ENCODE measurements at regions not wholly inside any gene's neighbourhood (a gene's known extent, or its start where the extent isn't known, plus 50 kb on each side); places are given as distances from the start of the nearest gene placed in this dataset.
"Not testable (repeated sequence)": the region's sequence is repeated elsewhere in the genome, so short reads cannot be mapped to it uniquely, and the experiment has no call there.

DNA sequence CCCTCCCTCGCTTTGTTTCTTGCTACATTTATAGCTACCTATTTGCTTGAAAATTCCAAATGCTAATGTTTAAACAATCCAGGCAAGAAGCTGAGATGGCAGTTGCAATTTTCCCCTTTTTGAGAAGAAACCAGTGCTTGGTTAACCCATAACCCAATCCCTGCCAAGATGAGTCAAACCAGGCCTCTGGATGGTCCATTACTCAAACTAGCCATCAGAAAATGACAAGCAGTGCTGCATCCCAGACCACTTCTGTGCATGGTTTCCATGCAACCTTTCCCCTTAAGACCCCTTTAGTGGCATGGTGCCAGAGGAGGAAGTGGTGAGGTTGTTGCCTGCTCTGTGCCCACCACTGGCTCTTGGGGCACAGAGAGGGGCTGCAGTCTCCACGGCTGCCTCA is 131.2 kb upstream of the RMP24 start:
- TF ChIP-seq CTCF (IDR thresholded peaks at IDR 0.05; ENCODE audit: poor library complexity, severe bottlenecking), result no peak
- Histone ChIP-seq H3K27ac (ENCODE audit: poor library complexity, severe bottlenecking) (no peak overlapping the region), H3K9me3 (ENCODE audit: severe bottlenecking) (no peaks in the 10 kb centered on the region), H3K4me1 (ENCODE audit: insufficient read depth, poor library complexity, severe bottlenecking) (no peaks in the 10 kb centered on the region), H3K4me3 (ENCODE audit: severe bottlenecking) (no peak overlapping the region), H3K36me3 (ENCODE audit: low read depth) (no peaks in the 10 kb centered on the region), H3K27me3 (ENCODE audit: insufficient read depth, poor library complexity, severe bottlenecking) (no peaks in the 10 kb centered on the region)
- DNase-seq (ENCODE audit: low spot score), result no peak
- no peak for ATAC-seq (ENCODE audit: low read depth)

DNA sequence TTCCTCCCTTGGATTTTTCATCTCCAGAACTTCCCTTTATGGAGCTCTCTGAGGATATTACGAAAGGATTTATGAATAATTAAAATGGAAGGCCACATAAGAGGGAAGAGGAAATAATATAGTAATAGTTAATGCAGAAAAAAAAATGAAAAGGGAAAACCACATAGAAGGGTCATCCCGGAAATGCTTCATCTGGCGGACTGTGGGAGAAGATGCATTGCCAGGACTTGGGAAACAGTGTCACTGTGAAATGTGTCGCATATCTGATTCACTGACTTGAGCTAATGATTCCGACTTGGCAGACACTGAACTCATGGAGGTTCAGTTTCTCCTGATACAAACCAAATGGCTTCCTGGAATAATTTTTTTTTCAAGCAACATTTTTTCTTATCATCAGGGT is 129.9 kb upstream of the RMP24 start:
- Histone ChIP-seq H3K4me3 (ENCODE audit: severe bottlenecking) (no peak overlapping the region), H3K9me3 (ENCODE audit: severe bottlenecking) (no peaks in the 10 kb centered on the region), H3K36me3 (ENCODE audit: low read depth) (no peaks in the 10 kb centered on the region), H3K4me1 (ENCODE audit: insufficient read depth, poor library complexity, severe bottlenecking) (no peaks in the 10 kb centered on the region), H3K27me3 (ENCODE audit: insufficient read depth, poor library complexity, severe bottlenecking) (no peaks in the 10 kb centered on the region), H3K27ac (ENCODE audit: poor library complexity, severe bottlenecking) (no peak overlapping the region)
- TF ChIP-seq CTCF (IDR thresholded peaks at IDR 0.05; ENCODE audit: poor library complexity, severe bottlenecking), result no peak
- no peak for DNase-seq (ENCODE audit: low spot score)
- no peak for ATAC-seq (ENCODE audit: low read depth)

DNA sequence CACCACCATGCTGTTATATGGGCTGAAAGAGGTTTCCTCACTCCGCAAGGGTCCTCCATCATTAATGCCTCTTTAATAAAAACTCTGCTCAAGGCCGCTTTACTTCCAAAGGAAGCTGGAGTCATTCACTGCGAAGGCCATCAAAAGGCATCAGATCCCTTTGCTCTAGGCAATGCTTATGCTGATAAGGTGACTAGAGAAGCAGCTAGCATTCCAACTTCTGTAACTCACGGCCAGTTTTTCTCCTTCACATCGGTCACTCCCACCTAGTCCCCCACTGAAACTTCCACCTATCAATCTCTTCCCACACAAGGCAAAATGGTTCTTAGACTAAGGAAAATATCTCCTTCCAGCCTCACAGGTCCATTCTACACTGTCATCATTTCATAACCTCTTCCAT is 124.2 kb upstream of the RMP24 start:
- H3K9me3 ChIP-seq (ENCODE audit: severe bottlenecking); H3K27me3 ChIP-seq (ENCODE audit: insufficient read depth, poor library complexity, severe bottlenecking); H3K4me3 ChIP-seq (ENCODE audit: severe bottlenecking); DNase-seq (ENCODE audit: low spot score); H3K27ac ChIP-seq (ENCODE audit: poor library complexity, severe bottlenecking); H3K4me1 ChIP-seq (ENCODE audit: insufficient read depth, poor library complexity, severe bottlenecking); H3K36me3 ChIP-seq (ENCODE audit: low read depth); ATAC-seq (ENCODE audit: low read depth): not testable (repeated sequence)

DNA sequence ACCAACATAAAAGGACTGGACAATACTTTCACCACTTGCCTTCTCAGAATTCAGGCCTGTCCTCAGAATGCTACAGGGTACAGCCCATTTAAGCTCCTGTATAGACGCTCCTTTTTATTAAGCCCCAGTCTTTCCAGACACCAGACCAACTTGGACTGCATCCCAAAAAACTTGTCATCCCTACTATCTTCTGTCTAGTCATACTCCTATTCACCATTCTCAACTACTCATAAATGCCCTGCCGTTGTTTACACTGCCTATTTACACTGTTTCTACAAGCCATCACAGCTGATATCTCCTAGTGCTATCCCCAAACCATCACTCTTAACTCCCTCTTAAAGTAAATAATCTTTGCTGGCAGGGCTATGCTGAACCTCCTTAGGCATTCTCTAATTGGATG is 123.2 kb upstream of the RMP24 start:
- not testable (repeated sequence) for H3K9me3 ChIP-seq (ENCODE audit: severe bottlenecking); DNase-seq (ENCODE audit: low spot score); H3K4me3 ChIP-seq (ENCODE audit: severe bottlenecking); H3K27me3 ChIP-seq (ENCODE audit: insufficient read depth, poor library complexity, severe bottlenecking); H3K36me3 ChIP-seq (ENCODE audit: low read depth); ATAC-seq (ENCODE audit: low read depth); H3K4me1 ChIP-seq (ENCODE audit: insufficient read depth, poor library complexity, severe bottlenecking); H3K27ac ChIP-seq (ENCODE audit: poor library complexity, severe bottlenecking)

DNA sequence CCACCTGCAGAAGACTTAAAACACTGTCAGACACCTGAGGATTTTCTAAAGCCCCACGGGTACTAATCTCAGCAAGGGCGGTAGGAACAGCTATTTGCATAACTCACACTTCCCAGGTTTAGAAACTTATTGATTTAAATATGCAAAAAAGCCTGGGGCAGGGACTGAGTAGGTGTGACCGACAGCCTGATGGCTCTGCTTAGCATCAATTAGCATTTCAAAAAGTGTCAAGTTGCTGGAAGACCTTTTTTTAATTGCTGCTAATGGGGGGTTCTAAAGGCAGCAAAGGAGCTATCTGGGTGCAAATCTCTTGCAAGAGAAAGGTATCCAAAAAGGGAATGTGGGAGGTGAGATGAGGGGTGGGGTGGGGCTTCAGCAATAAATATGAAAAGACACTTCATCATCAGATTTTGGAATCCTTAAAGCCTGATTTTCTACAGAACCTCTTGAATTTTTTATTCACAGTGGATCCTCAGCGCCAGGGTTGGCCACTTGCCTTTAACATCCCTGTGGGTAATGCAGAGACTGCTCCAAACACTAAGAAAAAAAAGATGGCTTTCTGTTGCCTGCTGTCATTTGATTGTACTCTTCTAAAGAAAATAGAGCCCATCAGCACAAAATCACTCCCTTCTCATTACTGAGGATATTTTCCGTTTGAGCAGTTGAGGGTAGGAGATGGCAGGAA is 121.1 kb upstream of the RMP24 start:
- DNase-seq (ENCODE audit: low spot score) (no peak), ATAC-seq (ENCODE audit: low read depth) (no peak)
- Histone ChIP-seq H3K4me1 (ENCODE audit: insufficient read depth, poor library complexity, severe bottlenecking) (no peaks in the 10 kb centered on the region), H3K27ac (ENCODE audit: poor library complexity, severe bottlenecking) (no peak overlapping the region), H3K9me3 (ENCODE audit: severe bottlenecking) (no peaks in the 10 kb centered on the region), H3K27me3 (ENCODE audit: insufficient read depth, poor library complexity, severe bottlenecking) (no peaks in the 10 kb centered on the region), H3K4me3 (ENCODE audit: severe bottlenecking) (no peak overlapping the region), H3K36me3 (ENCODE audit: low read depth) (no peaks in the 10 kb centered on the region)
- no peak for TF ChIP-seq CTCF (IDR thresholded peaks at IDR 0.05; ENCODE audit: poor library complexity, severe bottlenecking)

DNA sequence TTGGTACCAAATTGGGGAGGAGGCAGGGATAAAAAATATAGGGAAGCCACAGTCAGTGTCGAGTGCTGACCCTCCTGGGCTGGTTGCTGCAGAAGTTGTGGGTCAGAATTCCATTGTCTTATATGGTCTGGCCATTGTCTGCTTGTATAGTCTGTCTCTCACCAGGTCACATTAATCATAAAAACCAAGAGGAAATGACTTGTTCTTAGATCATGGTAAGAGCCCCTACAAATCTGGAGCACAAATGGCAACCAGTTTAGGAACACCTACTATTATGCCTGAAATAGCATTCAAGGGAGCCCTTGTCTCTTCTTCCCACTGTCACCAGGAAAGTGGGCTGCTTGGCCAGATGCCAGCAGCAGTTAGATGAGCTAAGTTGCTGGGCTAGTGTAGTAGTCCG is 119.7 kb upstream of the RMP24 start:
- H3K4me1 ChIP-seq (ENCODE audit: insufficient read depth, poor library complexity, severe bottlenecking), result no peaks in the 10 kb centered on the region
- no peak for DNase-seq (ENCODE audit: low spot score)

More for the DNA sequence above, 119.7 kb upstream of the RMP24 start:
- no peak overlapping the region for H3K27ac ChIP-seq (ENCODE audit: poor library complexity, severe bottlenecking)
- no peaks in the 10 kb centered on the region for H3K27me3 ChIP-seq (ENCODE audit: insufficient read depth, poor library complexity, severe bottlenecking)
- no peak for TF ChIP-seq CTCF (IDR thresholded peaks at IDR 0.05; ENCODE audit: poor library complexity, severe bottlenecking)
- no peak for ATAC-seq (ENCODE audit: low read depth)
- H3K36me3 ChIP-seq (ENCODE audit: low read depth), result no peaks in the 10 kb centered on the region
- H3K9me3 ChIP-seq (ENCODE audit: severe bottlenecking), result no peaks in the 10 kb centered on the region
- no peak overlapping the region for H3K4me3 ChIP-seq (ENCODE audit: severe bottlenecking)

Measured in RWPE2 (cell line).